ENCODE measurements at regions not wholly inside any gene's neighbourhood (a gene's known extent, or its start where the extent isn't known, plus 50 kb on each side); places are given as distances from the start of the nearest gene placed in this dataset.
A peak's percentile ranks its signal among the peaks of the same experiment; 100 is the strongest.

DNA sequence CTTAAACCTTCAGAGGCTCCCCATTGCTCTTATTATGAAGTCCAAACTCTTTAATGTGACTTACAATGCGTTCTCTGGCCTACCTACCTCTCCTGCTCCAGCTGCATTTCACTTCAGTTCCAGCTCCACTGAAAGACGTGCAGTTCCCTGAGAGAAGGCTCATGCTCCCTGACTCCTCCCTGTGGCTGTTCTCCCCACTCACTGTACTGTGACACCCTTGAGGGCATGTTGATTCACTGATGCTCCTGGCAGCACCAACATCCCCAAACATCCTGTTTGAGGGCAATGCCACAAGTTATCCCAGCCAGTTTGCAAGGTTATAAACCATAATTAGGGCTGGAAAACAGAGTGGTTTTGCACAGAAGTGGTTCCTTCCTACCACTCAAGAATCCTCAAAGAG, 111.2 kb downstream of the LSM5 start:
- no peak for TF ChIP-seq TEAD4 (IDR thresholded peaks at IDR 0.05)

DNA sequence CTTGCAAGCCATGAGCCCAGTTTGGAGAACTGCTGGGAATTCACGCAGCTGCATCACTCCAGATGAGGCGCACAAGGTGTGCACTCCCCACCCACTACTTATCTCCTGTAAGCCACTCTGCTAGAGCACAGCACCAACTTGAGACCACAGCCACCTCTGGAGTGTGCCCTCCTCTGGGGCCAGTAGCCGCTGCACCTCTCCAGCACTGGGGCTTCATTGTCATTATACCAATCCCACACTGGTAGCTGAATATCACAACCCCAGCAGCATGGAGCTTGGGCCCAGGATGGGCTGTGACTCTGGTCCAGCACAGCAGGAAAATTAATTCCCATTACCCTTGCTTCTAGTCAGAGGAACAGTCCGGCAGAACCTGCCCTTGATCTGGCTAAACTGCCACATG, 125.6 kb downstream of the LSM5 start:
- TF ChIP-seq TAF1 (IDR thresholded peaks at IDR 0.05; ENCODE audit: low read depth) (no peak), FOXM1 (IDR thresholded peaks at IDR 0.05; ENCODE audit: borderline replicate concordance, low read depth) (no peak), TCF12 (IDR thresholded peaks at IDR 0.05; ENCODE audit: low read depth) (no peak), YY1 (IDR thresholded peaks at IDR 0.05; ENCODE audit: low read depth) (no peak), CREB1 (IDR thresholded peaks at IDR 0.05; ENCODE audit: low read depth) (no peak), ZBTB7A (IDR thresholded peaks at IDR 0.05; ENCODE audit: low read depth) (no peak), CEBPB (IDR thresholded peaks at IDR 0.05) (no peak), NFIC (IDR thresholded peaks at IDR 0.05) (no peak)
- TF ChIP-seq, protein P1, sequence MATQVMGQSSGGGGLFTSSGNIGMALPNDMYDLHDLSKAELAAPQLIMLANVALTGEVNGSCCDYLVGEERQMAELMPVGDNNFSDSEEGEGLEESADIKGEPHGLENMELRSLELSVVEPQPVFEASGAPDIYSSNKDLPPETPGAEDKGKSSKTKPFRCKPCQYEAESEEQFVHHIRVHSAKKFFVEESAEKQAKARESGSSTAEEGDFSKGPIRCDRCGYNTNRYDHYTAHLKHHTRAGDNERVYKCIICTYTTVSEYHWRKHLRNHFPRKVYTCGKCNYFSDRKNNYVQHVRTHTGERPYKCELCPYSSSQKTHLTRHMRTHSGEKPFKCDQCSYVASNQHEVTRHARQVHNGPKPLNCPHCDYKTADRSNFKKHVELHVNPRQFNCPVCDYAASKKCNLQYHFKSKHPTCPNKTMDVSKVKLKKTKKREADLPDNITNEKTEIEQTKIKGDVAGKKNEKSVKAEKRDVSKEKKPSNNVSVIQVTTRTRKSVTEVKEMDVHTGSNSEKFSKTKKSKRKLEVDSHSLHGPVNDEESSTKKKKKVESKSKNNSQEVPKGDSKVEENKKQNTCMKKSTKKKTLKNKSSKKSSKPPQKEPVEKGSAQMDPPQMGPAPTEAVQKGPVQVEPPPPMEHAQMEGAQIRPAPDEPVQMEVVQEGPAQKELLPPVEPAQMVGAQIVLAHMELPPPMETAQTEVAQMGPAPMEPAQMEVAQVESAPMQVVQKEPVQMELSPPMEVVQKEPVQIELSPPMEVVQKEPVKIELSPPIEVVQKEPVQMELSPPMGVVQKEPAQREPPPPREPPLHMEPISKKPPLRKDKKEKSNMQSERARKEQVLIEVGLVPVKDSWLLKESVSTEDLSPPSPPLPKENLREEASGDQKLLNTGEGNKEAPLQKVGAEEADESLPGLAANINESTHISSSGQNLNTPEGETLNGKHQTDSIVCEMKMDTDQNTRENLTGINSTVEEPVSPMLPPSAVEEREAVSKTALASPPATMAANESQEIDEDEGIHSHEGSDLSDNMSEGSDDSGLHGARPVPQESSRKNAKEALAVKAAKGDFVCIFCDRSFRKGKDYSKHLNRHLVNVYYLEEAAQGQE (IDR thresholded peaks at IDR 0.05; ENCODE audit: low read depth) = no peak
- TF ChIP-seq, protein P2, sequence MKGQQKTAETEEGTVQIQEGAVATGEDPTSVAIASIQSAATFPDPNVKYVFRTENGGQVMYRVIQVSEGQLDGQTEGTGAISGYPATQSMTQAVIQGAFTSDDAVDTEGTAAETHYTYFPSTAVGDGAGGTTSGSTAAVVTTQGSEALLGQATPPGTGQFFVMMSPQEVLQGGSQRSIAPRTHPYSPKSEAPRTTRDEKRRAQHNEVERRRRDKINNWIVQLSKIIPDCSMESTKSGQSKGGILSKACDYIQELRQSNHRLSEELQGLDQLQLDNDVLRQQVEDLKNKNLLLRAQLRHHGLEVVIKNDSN (IDR thresholded peaks at IDR 0.05) = no peak

DNA sequence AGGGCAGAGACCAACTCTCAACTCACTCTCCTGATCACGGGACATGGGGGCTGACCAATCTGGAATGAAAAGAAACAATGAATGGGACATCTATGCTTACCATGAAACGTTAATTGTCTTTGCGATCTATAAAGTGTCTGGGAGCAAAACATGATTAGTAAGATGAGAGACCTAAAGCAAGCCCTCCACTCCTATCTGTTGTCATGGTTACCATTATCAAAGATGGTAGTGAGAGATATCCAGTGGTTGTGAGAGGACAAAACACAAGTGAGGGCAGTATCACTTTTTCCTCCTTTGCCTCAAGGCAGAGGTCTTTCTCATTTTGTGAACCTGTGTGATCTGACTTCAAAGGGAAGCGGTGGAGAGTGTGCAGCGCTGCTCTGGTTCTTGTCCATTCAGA, 130.1 kb downstream of the LSM5 start:
- TF ChIP-seq ZBTB7A (IDR thresholded peaks at IDR 0.05; ENCODE audit: low read depth) = no peak
- no peak for TF ChIP-seq TEAD4 (IDR thresholded peaks at IDR 0.05)
- no peak for TF ChIP-seq TCF12 (IDR thresholded peaks at IDR 0.05; ENCODE audit: low read depth)
- TF ChIP-seq EP300 (IDR thresholded peaks at IDR 0.05; ENCODE audit: borderline replicate concordance) = no peak
- no peak for TF ChIP-seq YY1 (IDR thresholded peaks at IDR 0.05; ENCODE audit: low read depth)
- TF ChIP-seq CREB1 (IDR thresholded peaks at IDR 0.05; ENCODE audit: low read depth) = no peak
- TF ChIP-seq, protein P2 (IDR thresholded peaks at IDR 0.05) = no peak
- TF ChIP-seq, protein P1 (IDR thresholded peaks at IDR 0.05; ENCODE audit: low read depth) = no peak
- TF ChIP-seq EGR1 (IDR thresholded peaks at IDR 0.05) = no peak
- no peak for TF ChIP-seq TAF1 (IDR thresholded peaks at IDR 0.05; ENCODE audit: low read depth)

DNA sequence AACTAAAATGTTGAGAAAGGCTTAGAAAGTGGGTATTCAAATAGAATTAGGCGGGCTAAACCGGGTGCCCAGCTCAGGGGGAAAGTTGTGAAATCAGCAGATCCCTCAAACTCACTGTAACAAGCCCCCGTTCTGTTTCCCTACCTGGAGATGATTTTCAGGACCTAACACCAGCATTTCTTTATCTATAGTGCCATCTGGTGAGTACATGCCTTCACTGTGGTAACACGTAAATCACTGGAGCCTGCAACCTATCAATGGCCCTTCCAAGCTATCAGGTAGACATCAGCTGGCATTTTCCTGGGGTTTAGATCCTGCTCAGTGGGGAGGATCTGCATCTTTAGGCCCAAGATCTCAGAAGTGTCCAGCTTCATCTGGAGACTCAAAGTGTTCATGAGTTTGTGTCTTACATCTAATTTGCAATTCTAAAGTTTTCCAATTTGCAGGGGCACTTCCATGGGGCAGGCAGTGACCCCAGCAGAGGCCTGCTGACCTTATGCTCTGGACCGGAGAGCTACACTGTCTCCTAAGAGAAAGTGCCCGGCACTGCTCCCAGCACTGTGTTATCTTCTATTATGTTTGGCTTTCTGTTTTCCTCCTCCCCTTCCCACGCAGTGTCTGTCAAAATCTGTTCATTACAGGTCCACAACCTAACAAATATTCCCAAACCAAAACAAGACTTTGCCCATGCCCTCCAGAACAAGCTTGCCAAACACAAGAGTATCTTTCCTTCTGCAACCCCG, 132.5 kb downstream of the LSM5 start:
- TF ChIP-seq CREB1 (IDR thresholded peaks at IDR 0.05; ENCODE audit: low read depth) (no peak), TEAD4 (IDR thresholded peaks at IDR 0.05) (no peak), NFIC (IDR thresholded peaks at IDR 0.05) (no peak), ZBTB7A (IDR thresholded peaks at IDR 0.05; ENCODE audit: low read depth) (no peak), RAD21 (IDR thresholded peaks at IDR 0.05; ENCODE audit: low read depth) (peak; percentile 24; the same call in 1 of the 2 replicates)
- TF ChIP-seq, protein P3, sequence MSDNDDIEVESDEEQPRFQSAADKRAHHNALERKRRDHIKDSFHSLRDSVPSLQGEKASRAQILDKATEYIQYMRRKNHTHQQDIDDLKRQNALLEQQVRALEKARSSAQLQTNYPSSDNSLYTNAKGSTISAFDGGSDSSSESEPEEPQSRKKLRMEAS (IDR thresholded peaks at IDR 0.05) = no peak
- TF ChIP-seq, protein P2 (IDR thresholded peaks at IDR 0.05) = no peak
- TF ChIP-seq, protein P1 (IDR thresholded peaks at IDR 0.05; ENCODE audit: low read depth) = no peak

All from Ishikawa (cell line).